GM12878 (cell line): ENCODE measurements at regions not wholly inside any gene's neighbourhood (a gene's known extent, or its start where the extent isn't known, plus 50 kb on each side); places are given as distances from the start of the nearest gene placed in this dataset.

Experiments
- ATAC-seq: fragments of 200-7000 bp; cut with Tn5 transposase; 3 replicates; pipeline ENCODE4 v1.9.1; 2020; ENCODE audit warnings: mild to moderate bottlenecking, moderate library complexity
- BruUV-seq: library from RNA; stranded (reverse); fragments of 400-500 nt; replicated peaks from 2 replicates; lab custom pipeline; 2021; lab: Mats Ljungman, UMichigan
- CTCF ChIA-PET: fragments of 300-600 bp; sonication (Branson Sonifier 250); formaldehyde crosslinking; extraction: SDS; loops from one replicate; lab custom pipeline; 2021; ENCODE audit warnings: inconsistent platforms; lab: Yijun Ruan, JAX
- POLR2A ChIA-PET: fragments of 350-600 bp; formaldehyde crosslinking; extraction: SDS; loops from one replicate; lab custom pipeline; 2021; ENCODE audit warnings: inconsistent platforms; lab: Charles Lee
- RAD21 ChIA-PET: fragments of 300-600 bp; sonication (Branson Sonifier 250); formaldehyde crosslinking; loops from one replicate; lab custom pipeline; 2023; ENCODE audit warnings: antibody characterized with exemption; ENCODE audit not compliant: unreplicated experiment; lab: Charles Lee
- SMC1A ChIA-PET: fragments of 300-600 bp; sonication (Branson Sonifier 250); formaldehyde crosslinking; loops from one replicate; lab custom pipeline; 2023; ENCODE audit not compliant: unreplicated experiment, uncharacterized antibody; lab: Charles Lee
- DNase-seq: peaks from one replicate; pipeline ENCODE4 v3.0.0-alpha.2; 2011; ENCODE audit warnings: low read depth, low spot score
- FAIRE-seq: peaks from 3 replicates; lab custom pipeline; 2011; peaks lifted over from hg19 to GRCh38; lab: Jason Lieb, UNC
- H2AFZ ChIP-seq: 2 replicates; pipeline ENCODE4 v1.6.0; 2011; ENCODE audit warnings: low read depth, low read length, control low read depth; ENCODE audit not compliant: control insufficient read depth
- H3K27ac ChIP-seq: 2 replicates; pipeline ENCODE4 v1.5.1; 2011; ENCODE audit warnings: control low read depth; ENCODE audit not compliant: control insufficient read depth, insufficient read depth
- H3K27me3 ChIP-seq, 2 experiments: replicated peaks in 1 of 2; 2 replicates each; pipeline versions ENCODE4 v1.6.0 to v1.6.1; 2011; ENCODE audit warnings: low read length in 1 of 2; ENCODE audit not compliant: control insufficient read depth in 2 of 2, insufficient read depth in 2 of 2
- H3K36me3 ChIP-seq, 2 experiments: 2 replicates each; pipeline ENCODE4 v1.5.1; 2011; ENCODE audit warnings: low read length in 1 of 2; ENCODE audit not compliant: control insufficient read depth in 2 of 2, insufficient read depth in 2 of 2
- H3K4me1 ChIP-seq: 2 replicates; pipeline ENCODE4 v1.6.1; 2011; ENCODE audit warnings: mild to moderate bottlenecking, low read length, moderate library complexity, mixed read lengths; ENCODE audit not compliant: control insufficient read depth, insufficient read depth
- H3K4me2 ChIP-seq: 2 replicates; pipeline ENCODE4 v1.6.0; 2011; ENCODE audit warnings: control low read depth; ENCODE audit not compliant: control insufficient read depth, insufficient read depth
- H3K4me3 ChIP-seq: fragments of 200-600 bp; sonication (generic); 2 replicates; pipeline ENCODE4 v1.5.1; 2016
- H3K79me2 ChIP-seq: 2 replicates; pipeline ENCODE4 v1.6.0; 2011; ENCODE audit warnings: low read length; ENCODE audit not compliant: control insufficient read depth, insufficient read depth
- H3K9ac ChIP-seq: 2 replicates; pipeline ENCODE4 v1.8.0; 2011; ENCODE audit warnings: low read length, control low read depth, mixed read lengths; ENCODE audit not compliant: control insufficient read depth, insufficient read depth
- H3K9me3 ChIP-seq: replicated peaks from 3 replicates; pipeline ENCODE4 v1.5.1; 2011; ENCODE audit warnings: mild to moderate bottlenecking, low read length; ENCODE audit not compliant: control insufficient read depth, insufficient read depth
- H4K20me1 ChIP-seq: 2 replicates; pipeline ENCODE4 v1.6.0; 2011; ENCODE audit not compliant: control insufficient read depth, insufficient read depth
- BMI1 ChIP-seq: fragments of 450-650 bp; IDR thresholded peaks from 2 replicates; pipeline ENCODE4 v1.6.1; 2016; ENCODE audit warnings: mild to moderate bottlenecking, moderate library complexity, borderline replicate concordance
- BRCA1 ChIP-seq: IDR thresholded peaks from 2 replicates; pipeline ENCODE4 v1.6.1; 2011; ENCODE audit warnings: low read depth, low read length, improper control_type of control experiment
- CBX3 ChIP-seq: fragments of 200-600 bp; sonication (generic); IDR thresholded peaks from 2 replicates; pipeline ENCODE4 v1.6.1; 2016; ENCODE audit warnings: low read depth, borderline replicate concordance
- CUX1 ChIP-seq: IDR thresholded peaks from 2 replicates; pipeline ENCODE4 v1.6.1; 2012; ENCODE audit warnings: improper control_type of control experiment, low read depth, low read length; ENCODE audit not compliant: insufficient replicate concordance
- KAT2A ChIP-seq: conservative IDR thresholded peaks from 2 replicates; pipeline ENCODE4 v1.6.1; 2011; ENCODE audit warnings: low read depth, low read length; ENCODE audit not compliant: control insufficient read depth
- MYB ChIP-seq: fragments of 150-350 bp; IDR thresholded peaks from 2 replicates; pipeline ENCODE4 v1.6.1; 2014; ENCODE audit warnings: mild to moderate bottlenecking, low read depth, low read length, borderline replicate concordance
- TCF7 ChIP-seq: IDR thresholded peaks from 2 replicates; pipeline ENCODE4 v1.6.1; 2014; ENCODE audit warnings: antibody characterized with exemption, borderline replicate concordance
- ZBTB40 ChIP-seq: fragments of 450-650 bp; IDR thresholded peaks from 2 replicates; pipeline ENCODE4 v1.6.1; 2016; ENCODE audit warnings: mild to moderate bottlenecking, moderate library complexity, borderline replicate concordance
- ZNF24 ChIP-seq: fragments of 450-650 bp; IDR thresholded peaks from 2 replicates; pipeline ENCODE4 v1.6.1; 2017; ENCODE audit warnings: antibody characterized with exemption, mild to moderate bottlenecking
- WGBS: methylation state at CpG from one replicate; pipeline ENCODE4 v1.1.6; 2016; ENCODE audit warnings: low lambda C conversion rate; ENCODE audit not compliant: insufficient replicate concordance, insufficient coverage; ENCODE audit errors: missing lambda C conversion rate; 5-methylcytosine and 5-hydroxymethylcytosine counted together
- in situ Hi-C: fragments of 300-500 bp; cut with MboI; formaldehyde crosslinking; loops from 9 replicates; pipeline ENCODE4 v1.14.3; 2018; ENCODE audit warnings: mixed read lengths
- intact Hi-C: fragments of 100-400 bp; cut with micrococcal nuclease; formaldehyde crosslinking; loops from one replicate; pipeline ENCODE4 v1.14.2; 2022; ENCODE audit not compliant: unreplicated experiment

GRCh38 chr3:22401499-22401898, 650.5 kb upstream of the ZNF385D start (continued):
- no peak for TF ChIP-seq ZBTB40
- TF ChIP-seq CBX3: no peak
- TF ChIP-seq BMI1: no peak
- no peak for TF ChIP-seq TCF7

GRCh38 chr3:22414239-22414638, 663.2 kb upstream of the ZNF385D start:
- FAIRE-seq (no peak), ATAC-seq (no peak), DNase-seq (no peak)
- no peaks in the 10 kb centered on the region for H3K9me3 ChIP-seq
- WGBS: 2% methylated on average over 3 of the region's 3 CpGs
- ChIA-PET POLR2A (no interaction called here), RAD21 (no interaction called here), SMC1A (no interaction called here), CTCF (interaction anchor here (0.9 kb wide), 1 partner anchor 9 kb away, joined by 3 read pairs; no protein-coding TSS in a partner anchor)
- no peak overlapping the region for H3K4me2 ChIP-seq
- H3K36me3 ChIP-seq: no peaks in the 10 kb centered on the region
- H3K4me3 ChIP-seq: no peak overlapping the region
- no peaks in the 10 kb centered on the region for H3K27me3 ChIP-seq
- intact Hi-C loops: no loop called here
- no peaks in the 10 kb centered on the region for H4K20me1 ChIP-seq
- TF ChIP-seq BRCA1 (no peak), ZNF24 (no peak), MYB (no peak), CUX1 (no peak), KAT2A (no peak)
- H3K79me2 ChIP-seq: no peaks in the 10 kb centered on the region
- H3K9ac ChIP-seq: no peak overlapping the region
- in situ Hi-C loops: no loop called here
- H2AFZ ChIP-seq: no peak overlapping the region
- BruUV-seq: no TSS peak
- H3K4me1 ChIP-seq: no peaks in the 10 kb centered on the region
- no peak overlapping the region for H3K27ac ChIP-seq
